ENCODE measurements at regions not wholly inside any gene's neighbourhood (a gene's known extent, or its start where the extent isn't known, plus 50 kb on each side); places are given as distances from the start of the nearest gene placed in this dataset.

GRCh38 chrX:122475306-122475705 lies 708.8 kb upstream of the GRIA3 start:
- DNase-seq (ENCODE audit: low read depth in 3 of 3, low spot score in 2 of 3) = no peak

DNA sequence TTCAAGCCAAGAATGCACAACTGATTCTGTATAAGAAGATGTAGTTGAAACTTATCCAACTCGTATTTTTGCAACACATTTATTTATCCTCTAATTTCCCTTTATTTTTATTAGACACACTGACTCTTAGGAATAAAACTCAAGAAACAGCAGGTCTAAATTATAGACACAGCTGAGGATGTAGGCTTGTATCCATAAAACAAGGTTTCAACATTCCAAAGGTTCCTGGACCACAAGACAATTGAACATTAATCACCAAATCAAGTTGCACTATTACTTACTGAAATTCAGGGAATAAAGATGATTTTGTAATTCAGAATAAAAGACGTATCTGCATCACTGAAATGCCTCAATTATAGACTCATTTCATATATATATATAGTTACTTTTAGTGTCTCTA lies 683.5 kb upstream of the GRIA3 start:
- DNase-seq (ENCODE audit: low read depth in 3 of 3, low spot score in 2 of 3) = no peak

- no peak for DNase-seq (ENCODE audit: low read depth in 3 of 3, low spot score in 2 of 3)
Observed at GRCh38 chrX:122501652-122502051, 682.4 kb upstream of the GRIA3 start.

- no peak for DNase-seq (ENCODE audit: low read depth in 3 of 3, low spot score in 2 of 3)
Observed at GRCh38 chrX:122504026-122504425, 680.1 kb upstream of the GRIA3 start.

DNA sequence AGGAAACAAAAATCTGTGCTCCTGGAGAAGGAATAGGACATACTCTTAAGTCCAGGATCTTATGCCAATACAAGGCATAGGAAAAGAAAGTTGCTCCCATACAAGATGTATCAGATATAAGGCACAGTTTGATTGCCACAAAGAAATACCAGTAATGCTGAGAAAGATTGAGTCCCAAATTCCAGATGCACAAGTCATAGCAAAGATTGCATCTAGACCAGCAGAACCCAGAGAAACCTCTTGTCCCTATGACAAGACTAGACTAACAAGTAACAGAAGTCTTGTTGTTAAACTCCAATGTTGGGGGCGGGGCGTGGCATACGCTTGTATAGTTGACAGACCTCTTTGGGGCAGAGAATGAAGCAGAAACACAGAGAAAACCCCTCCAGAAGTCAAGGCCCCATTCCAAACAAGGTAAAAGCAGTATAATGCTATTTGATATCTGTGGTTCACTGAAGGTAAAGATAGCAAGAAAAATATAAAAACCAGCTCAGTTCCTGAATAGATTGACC lies 671.5 kb upstream of the GRIA3 start:
- DNase-seq (ENCODE audit: low read depth in 3 of 3, low spot score in 2 of 3) = no peak

DNA sequence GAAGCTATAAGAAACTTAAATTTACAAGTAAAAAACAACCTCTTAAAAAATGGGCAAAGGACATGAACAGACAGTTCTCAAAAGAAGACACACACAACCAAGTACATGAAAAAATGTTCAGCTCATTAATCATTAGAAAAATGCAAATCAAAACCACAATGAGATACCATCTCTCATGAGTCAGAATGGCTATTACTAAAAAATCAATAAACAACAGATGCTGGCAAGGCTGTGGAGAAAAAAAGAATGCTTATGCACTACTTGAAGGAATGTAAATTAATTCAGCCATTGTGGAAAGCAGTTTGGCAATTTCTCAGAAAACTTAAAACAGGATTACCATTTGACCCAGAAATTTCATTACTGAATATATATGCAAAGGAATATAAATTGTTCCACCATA lies 666.3 kb upstream of the GRIA3 start:
- DNase-seq (ENCODE audit: low read depth in 3 of 3, low spot score in 2 of 3) = no peak

DNA sequence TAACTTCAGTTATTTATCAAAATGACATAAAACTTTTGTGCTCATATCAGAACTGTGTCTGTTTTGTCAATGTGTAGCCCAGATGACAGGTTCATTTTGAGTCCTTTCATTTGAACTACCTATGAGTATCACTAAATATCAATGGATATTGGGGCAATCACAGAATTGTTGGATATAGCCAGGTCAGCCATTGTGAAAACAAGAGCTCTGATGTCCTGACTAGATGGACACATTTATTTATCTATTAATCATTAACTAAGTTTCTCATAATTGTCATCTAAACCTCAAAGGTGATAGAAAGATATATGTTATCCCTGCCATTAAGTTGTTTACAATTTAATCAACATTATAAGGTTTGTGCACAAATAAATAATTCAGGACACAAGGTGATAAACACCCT lies 638.3 kb upstream of the GRIA3 start:
- DNase-seq (ENCODE audit: low read depth in 3 of 3, low spot score in 2 of 3) = no peak

GRCh38 chrX:122546269-122546668 lies 637.8 kb upstream of the GRIA3 start:
- DNase-seq (ENCODE audit: low read depth in 3 of 3, low spot score in 2 of 3) = no peak

DNA sequence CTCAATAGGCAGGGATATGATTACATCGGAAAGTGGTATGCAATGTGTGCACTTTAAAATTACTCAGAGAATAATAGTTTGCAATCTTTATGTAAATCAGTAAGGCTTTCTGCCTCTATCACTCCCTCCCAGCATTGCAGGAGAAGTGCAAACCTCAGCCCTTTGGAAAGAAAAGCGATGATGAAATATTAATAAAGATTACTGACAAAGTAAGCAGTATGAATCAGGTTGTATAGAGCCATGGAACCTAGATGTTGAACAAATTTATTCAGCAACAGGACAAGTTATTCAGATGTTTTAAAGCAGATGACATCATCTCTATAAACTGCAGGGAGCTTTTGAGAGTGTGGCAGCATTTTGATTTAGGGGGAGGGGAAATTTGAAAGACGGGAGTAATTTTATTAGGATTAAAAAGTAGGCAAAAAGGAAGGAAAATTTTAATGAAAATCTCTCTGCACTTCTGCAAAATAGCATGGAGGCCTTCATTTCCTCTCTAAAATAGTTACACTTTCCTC lies 631.7 kb upstream of the GRIA3 start:
- DNase-seq (ENCODE audit: low read depth in 3 of 3, low spot score in 2 of 3) = no peak

GRCh38 chrX:122555925-122556324 lies 628.2 kb upstream of the GRIA3 start:
- no peak for DNase-seq (ENCODE audit: low read depth in 3 of 3, low spot score in 2 of 3)

DNA sequence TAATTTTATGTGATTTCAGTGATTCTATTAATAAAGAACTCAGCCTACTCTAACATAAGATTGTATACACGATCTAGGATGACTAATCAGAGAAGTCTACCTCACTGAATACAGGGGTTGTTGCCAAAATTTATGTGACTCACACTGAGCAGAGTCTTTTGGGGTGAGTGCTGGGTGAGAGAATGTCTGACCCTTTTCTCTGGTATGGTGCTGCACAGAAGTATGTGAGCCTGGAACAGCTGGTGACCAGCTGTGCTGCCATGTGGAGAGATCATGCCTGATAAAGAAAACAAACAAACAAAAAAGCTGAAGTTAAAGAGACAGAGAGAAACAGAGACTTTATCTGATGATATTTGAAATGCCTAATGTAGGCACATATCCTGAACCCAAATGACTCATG lies 618.1 kb upstream of the GRIA3 start:
- no peak for DNase-seq (ENCODE audit: low read depth in 3 of 3, low spot score in 2 of 3)

DNA sequence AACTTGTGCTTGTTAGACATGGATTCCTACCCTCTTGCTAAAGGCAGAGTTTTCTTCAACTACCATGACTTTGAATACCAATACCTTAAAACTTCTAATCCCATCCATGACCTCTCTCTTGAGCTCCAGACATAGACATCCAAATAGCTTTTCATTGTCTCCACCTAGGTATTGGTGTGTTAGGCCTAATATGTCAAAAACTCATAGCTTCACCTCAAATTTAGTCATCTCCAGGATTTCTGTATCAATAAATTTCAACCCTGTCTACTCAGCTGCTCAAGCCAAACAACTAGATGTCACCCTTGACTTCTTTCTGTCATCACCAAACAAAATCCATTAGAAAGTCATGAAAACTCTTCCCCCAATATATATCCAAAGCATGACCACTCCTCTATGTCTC lies 617.7 kb upstream of the GRIA3 start:
- DNase-seq (ENCODE audit: low read depth in 3 of 3, low spot score in 2 of 3) = no peak

- DNase-seq (ENCODE audit: low read depth in 3 of 3, low spot score in 2 of 3) = no peak
Observed at GRCh38 chrX:122567911-122568310, 616.2 kb upstream of the GRIA3 start.

- DNase-seq (ENCODE audit: low read depth in 3 of 3, low spot score in 2 of 3) = no peak
Observed at GRCh38 chrX:122572461-122572860, 611.6 kb upstream of the GRIA3 start.

GRCh38 chrX:122579036-122579435 lies 605.0 kb upstream of the GRIA3 start:
- no peak for DNase-seq (ENCODE audit: low read depth in 3 of 3, low spot score in 2 of 3)

- DNase-seq (ENCODE audit: low read depth in 3 of 3, low spot score in 2 of 3) = no peak
Observed at GRCh38 chrX:122579526-122579925, 604.6 kb upstream of the GRIA3 start.

DNA sequence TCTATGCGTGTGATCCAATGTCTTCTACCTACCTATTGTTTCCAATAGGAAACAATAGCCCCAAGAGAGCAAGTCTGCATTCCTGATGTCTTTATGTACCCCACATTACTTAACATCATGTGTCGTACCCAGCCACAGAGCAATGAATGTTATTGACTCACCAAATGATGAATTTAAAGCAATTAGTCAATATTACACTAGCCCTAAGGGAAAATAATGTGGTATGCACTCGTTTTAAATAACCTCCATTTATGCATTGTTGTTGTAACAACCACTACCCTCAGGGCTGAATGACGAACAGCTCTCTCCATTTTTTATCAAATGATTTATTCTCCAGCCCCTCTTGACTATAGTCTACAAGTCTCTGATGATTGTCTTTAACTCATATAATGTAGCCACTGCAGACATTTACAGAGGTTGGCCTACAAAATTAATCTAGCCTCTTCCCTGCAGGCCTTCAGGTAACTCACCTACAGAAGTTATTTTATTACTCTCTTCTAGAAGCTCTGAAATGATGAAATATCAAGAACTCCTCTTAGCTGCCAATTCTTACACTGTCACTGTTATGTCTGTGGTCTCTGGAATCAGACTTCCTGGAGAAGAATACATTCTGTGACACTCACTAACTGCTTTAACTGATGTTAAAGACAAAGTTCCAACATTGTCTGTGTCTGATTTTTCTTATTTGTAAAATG lies 601.7 kb upstream of the GRIA3 start:
- DNase-seq (ENCODE audit: low read depth in 3 of 3, low spot score in 2 of 3) = no peak

DNA sequence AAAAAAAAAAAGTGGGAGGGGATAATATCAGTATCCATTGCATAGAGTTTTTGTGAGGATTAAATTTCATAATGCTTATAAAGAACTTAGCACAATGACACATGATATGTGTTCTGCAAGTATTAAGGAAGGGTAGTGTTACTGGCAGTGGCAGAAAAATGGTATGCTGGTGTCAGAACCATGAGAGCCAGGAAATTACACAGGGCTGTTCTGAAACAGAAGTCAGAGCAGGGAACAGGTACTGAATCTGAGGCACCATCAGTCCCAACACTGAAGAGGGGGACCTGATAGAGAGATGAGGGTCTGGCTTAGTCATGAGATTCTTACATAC lies 601.1 kb upstream of the GRIA3 start:
- no peak for DNase-seq (ENCODE audit: low read depth in 3 of 3, low spot score in 2 of 3)

DNA sequence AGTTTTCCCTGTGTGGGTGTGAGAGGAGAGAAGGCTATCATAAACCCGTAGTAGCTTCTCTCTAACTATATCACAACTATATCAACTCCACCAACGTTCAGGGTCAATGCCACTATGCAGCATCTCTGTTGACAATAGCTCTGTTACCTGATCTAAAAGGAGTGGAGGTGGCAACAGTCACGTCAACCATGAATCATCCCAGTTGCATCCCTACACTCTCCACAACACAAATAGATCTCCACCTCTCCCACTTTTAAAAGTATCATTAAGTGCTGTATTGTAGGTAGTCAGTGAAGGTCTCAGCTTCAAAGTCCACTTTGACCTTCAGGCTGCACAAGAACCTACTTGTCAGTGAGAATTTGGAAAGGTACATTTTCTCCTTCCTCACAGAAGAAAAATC lies 600.5 kb upstream of the GRIA3 start:
- DNase-seq (ENCODE audit: low read depth in 3 of 3, low spot score in 2 of 3) = peak in 2 of 3 donors; percentile 8 to 18

- no peak for DNase-seq (ENCODE audit: low read depth in 3 of 3, low spot score in 2 of 3)
Observed at GRCh38 chrX:122584981-122585380, 599.1 kb upstream of the GRIA3 start.

DNA sequence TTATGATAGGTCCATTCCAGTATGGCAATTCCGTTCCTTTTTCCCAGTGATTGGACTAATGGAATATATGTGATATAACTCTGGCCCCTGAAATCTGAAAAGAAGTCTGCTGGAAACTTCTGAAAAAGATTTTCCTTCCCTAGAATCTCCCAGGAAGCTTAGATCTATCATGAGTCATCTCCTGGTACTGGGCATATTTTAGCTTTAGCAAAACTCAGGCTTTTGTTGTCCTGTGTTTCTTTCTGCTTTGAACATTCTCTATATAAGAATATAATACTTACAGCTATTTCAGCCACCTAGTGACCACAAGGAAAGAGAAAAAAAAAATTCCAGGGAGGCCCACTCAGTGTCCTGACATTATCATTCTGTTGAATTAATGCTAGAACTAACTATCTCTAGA lies 597.2 kb upstream of the GRIA3 start:
- no peak for DNase-seq (ENCODE audit: low read depth in 3 of 3, low spot score in 2 of 3)

GRCh38 chrX:122591546-122591945 lies 592.5 kb upstream of the GRIA3 start:
- DNase-seq (ENCODE audit: low read depth in 3 of 3, low spot score in 2 of 3) = no peak

DNA sequence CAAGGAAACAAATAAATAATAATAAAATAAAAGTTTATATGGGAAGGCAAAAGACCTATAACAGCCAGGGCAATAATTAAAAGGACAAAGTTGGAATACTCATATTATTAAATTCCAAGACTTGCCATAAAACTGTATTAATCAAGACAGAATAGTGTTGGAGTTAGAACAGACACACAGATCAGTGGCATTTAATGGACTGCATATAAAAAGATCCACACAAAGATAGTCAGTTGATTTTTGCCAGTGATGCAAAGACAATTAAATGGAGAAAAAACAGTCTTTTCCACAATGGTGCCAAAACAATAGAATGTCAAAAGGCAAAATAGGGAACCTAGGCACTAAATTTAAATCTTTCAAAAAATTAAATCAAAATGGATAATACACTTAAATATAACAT lies 587.1 kb upstream of the GRIA3 start:
- DNase-seq (ENCODE audit: low read depth in 3 of 3, low spot score in 2 of 3) = no peak

Measured in right renal cortex interstitium (tissue), 3 donors.